VCaP (cell line): ENCODE measurements at regions not wholly inside any gene's neighbourhood (a gene's known extent, or its start where the extent isn't known, plus 50 kb on each side); places are given as distances from the start of the nearest gene placed in this dataset.

Experiments
- H3K27ac ChIP-seq: fragments of 450-650 bp; 2 replicates; pipeline ENCODE4 v1.5.1; 2017
- TF ChIP-seq, protein P1 (sequence below): fragments of 450-650 bp; conservative IDR thresholded peaks from 2 replicates; pipeline ENCODE4 v1.5.1; 2017; ENCODE audit warnings: mild to moderate bottlenecking, moderate library complexity

DNA sequence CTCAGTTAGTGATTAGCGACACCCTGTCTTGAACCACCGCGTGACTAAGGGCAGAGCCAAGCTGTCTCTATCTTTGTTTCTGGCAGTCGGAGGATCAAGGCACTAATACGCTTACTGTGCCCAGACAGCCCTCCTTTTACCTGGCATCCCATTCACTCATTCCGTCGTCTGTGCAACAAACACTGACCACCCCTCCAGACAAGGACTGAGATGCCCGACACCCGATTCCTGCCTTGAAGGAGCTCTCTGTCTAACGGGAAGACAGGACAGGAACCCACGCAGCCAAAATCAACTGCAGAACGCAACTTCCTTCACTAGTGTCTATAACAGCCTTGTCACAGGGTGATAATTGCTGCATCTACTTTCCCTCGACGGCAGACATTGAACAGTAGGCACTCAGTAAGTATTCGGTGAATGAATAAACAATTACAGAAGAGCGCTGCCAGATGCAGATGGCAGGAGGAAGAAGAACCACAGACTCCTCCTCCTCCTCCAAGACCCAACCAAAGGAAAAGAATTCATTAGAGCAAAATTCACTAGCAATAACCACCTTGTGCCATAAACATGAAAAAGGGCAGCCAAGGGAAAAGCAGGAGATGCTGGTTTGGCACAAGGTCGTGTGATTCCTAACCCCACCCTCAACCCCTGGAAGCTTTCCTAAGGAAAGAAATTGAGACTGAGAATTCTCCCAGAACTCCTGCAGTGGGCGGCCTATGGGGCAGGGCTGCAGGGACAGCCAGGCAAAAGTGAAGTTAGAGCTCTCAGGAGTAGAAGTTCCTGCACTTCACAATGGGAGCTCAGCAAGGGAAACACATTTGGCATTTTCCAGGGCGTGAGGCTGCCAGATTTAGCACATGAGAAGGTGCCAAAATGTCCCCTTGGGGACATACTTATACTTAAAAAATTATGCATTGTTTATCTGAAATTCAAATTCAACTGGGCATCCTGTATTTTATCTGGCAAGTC lies 186.6 kb upstream of the DIO3 start:
- no peak overlapping the region for H3K27ac ChIP-seq
- TF ChIP-seq, protein P1, sequence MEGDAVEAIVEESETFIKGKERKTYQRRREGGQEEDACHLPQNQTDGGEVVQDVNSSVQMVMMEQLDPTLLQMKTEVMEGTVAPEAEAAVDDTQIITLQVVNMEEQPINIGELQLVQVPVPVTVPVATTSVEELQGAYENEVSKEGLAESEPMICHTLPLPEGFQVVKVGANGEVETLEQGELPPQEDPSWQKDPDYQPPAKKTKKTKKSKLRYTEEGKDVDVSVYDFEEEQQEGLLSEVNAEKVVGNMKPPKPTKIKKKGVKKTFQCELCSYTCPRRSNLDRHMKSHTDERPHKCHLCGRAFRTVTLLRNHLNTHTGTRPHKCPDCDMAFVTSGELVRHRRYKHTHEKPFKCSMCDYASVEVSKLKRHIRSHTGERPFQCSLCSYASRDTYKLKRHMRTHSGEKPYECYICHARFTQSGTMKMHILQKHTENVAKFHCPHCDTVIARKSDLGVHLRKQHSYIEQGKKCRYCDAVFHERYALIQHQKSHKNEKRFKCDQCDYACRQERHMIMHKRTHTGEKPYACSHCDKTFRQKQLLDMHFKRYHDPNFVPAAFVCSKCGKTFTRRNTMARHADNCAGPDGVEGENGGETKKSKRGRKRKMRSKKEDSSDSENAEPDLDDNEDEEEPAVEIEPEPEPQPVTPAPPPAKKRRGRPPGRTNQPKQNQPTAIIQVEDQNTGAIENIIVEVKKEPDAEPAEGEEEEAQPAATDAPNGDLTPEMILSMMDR, result no peak

DNA sequence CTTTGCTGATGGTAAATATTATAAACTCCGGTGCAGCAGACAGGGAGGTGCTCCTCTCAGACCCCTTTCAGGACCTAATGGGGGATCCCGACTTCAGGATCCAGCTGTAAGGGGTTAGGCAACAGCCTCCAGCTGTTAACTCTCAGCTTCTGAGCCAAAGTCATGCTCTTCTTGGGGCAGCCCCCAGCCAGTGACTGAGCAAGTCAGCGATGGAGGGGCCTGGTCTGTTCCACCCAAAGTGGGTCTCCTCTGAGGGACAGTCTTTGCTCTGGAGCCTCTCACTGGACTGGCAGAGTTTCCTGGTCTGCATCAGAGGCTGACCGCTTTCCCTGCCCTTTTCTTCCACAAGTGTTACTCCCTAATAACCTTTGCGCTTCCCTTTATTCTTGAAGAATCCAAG lies 184.2 kb upstream of the DIO3 start:
- TF ChIP-seq, protein P1, result no peak
- no peak overlapping the region for H3K27ac ChIP-seq

DNA sequence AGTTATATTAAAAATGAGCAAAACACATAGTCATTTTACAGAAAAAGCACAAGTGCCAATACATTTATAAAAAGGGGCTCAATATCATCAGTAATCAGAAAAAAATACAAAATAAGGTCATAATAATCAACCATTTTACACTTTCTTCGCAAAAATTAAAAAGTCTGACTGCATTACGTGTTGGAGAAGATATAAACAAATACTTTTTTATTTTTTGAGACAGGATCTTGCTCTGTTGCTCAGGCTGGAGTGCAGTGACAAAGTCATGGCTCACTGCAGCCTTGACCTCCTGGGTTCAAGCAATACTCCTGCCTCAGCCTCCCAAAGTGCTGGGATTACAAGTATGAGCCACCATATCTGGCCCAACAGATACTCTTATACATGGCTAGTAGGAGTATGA lies 181.5 kb upstream of the DIO3 start:
- no peak overlapping the region for H3K27ac ChIP-seq
- TF ChIP-seq, protein P1, result no peak

DNA sequence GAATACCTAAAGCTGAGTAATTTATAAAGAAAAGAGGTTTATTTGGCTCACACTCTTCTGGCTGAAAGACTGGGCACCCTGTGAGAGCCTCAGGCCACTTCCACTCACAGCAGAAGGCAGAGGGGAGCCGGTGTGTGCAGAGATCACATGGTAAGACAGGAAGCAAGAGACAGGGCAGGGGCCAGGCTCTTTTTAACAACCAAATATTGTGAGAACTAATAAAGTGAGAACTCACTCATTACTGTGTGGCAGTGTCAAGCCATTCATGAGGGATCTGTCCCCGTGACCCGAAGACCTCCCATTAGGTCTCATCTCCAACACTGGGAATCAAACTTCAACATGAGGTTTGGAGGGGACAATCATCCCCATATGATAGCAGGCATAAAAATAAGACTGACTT lies 180.8 kb upstream of the DIO3 start:
- no peak overlapping the region for H3K27ac ChIP-seq

DNA sequence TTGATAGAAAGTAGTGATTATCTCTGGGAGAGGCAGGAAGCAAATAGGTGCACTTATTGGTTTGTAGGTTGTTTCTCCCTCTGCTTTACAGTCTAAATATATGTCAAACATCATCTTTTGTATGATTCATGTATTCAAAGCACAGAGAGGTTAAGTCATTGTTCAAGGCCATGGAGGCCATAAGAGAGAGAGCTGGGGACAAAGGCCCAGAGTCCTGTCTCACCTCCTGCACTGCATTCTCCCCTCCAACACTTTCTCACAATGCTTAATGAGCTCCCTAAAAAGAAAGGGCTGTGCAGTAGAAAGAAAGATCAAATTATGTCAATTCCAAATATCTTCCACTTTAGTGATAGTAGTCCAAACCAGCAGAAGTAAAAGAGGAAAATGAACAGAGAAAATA lies 180.4 kb upstream of the DIO3 start:
- H3K27ac ChIP-seq, result no peak overlapping the region
- TF ChIP-seq, protein P1, result no peak

More for the DNA sequence above, 180.8 kb upstream of the DIO3 start:
- TF ChIP-seq, protein P1, result no peak

DNA sequence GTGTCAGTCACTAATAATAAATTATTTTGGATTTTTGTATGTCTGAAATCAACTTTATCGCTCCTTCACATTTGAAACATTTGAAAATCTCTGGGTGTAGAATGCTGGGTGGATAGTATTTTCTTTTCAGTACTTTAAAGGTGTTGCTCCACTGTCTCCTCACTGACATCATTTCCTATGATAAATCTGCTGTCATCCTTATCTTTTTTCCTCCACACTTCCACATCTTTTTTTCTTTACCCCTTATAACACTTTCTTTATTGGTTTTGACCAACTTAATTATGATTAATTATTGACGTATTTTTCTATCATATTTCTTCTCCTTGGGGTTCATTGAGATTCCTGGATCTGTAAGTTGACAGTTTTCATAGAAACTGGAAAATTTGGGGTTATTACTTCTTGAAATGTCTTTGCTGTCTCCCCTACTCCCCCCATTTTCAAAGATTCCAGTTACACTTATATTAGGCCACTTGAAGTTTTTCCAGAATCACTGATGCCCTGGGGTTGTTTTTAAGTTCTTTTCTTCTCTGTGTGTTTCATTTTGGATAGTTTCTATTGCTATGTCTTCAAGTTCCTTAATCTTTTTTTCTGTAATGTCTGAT lies 177.5 kb upstream of the DIO3 start:
- TF ChIP-seq, protein P1, result no peak
- H3K27ac ChIP-seq, result no peak overlapping the region

DNA sequence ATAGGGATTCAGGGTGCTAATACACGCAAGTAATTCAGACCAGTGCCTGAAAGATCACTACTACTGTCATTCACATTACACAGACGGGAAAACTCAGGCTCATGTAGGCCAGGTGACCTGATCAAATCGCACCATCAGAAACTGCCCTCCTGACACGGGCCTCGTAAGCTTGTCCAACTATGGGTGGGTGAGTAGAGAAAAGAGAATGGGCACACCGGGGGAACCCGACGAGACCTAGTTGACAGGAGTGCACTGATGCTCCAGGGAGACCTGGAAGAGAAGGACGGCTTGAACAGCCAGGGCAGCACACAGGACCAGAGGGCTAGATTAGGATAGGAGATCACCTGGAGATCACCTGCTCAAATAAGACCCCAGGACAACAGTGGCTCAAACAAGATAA lies 166.9 kb upstream of the DIO3 start:
- no peak overlapping the region for H3K27ac ChIP-seq
- TF ChIP-seq, protein P1, result no peak
